SIG-M5 treated with dmso at 0.1 percent for 504 hours (cell line): ENCODE measurements at regions not wholly inside any gene's neighbourhood (a gene's known extent, or its start where the extent isn't known, plus 50 kb on each side); places are given as distances from the start of the nearest gene placed in this dataset.

Experiments
- DNase-seq: peaks from one replicate; lab custom pipeline; 2025; ENCODE audit not compliant: unreplicated experiment; lab: John Stamatoyannopoulos, UW

- no peak for DNase-seq
Observed at GRCh38 chr2:120669121-120669952, 66.3 kb upstream of the GLI2 start.

GRCh38 chr2:120669971-120670370 lies 65.7 kb upstream of the GLI2 start:
- no peak for DNase-seq

GRCh38 chr2:120670371-120670770 lies 65.3 kb upstream of the GLI2 start:
- DNase-seq = no peak

DNA sequence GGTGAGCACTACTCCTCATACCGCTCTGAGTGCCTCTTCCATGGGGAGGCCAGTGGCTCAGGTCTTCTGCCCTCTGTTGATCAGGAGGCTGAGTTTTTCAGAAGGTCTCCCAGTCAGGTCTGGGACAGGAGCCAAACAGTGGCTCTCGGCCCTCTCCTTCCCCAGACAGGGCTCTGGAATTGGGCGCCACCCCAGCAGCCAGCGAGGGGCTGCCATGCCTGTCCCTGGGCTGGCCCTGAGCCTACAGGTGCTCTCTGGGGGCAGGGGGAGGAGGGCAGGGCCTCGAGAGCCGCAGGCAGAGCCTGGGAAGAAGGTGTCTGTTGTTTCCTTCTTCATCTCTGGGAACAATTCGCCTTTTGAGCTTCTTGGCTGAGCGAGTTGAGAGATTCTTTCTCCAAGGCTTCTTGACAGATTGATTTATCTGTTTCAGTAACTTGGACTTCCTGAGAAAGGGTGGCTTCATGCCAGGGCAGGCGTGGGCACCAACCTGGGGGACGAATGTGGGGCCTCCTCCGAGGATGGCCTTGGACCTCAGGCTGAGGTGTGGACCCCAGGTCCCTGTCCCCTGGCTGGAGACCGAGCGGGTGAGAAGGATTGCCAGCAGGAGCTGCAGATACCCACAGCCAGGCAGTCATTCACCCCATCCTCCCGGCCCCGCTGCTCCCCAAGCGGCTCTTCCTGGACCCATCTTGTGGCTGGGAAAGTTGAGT lies 64.7 kb upstream of the GLI2 start:
- no peak for DNase-seq

- DNase-seq = no peak
Observed at GRCh38 chr2:120672526-120673204, 63.0 kb upstream of the GLI2 start.

DNA sequence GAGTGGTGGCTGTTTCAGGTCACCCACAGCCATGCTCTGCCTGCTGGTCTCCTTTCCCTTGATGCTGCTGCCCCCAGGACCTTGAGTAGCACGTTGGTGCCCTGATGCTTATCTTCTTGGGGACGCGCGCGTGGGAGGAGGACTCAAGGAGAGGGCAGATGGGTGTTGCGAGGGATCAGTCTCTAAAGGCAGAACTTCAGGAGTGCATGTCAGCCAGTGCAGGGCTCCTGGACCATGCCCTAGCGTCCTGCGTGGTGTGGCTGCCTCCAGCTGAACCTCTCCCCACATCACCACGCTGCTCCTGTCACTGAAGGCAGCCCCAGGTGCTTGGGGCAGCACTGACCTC lies 62.5 kb upstream of the GLI2 start:
- no peak for DNase-seq

DNA sequence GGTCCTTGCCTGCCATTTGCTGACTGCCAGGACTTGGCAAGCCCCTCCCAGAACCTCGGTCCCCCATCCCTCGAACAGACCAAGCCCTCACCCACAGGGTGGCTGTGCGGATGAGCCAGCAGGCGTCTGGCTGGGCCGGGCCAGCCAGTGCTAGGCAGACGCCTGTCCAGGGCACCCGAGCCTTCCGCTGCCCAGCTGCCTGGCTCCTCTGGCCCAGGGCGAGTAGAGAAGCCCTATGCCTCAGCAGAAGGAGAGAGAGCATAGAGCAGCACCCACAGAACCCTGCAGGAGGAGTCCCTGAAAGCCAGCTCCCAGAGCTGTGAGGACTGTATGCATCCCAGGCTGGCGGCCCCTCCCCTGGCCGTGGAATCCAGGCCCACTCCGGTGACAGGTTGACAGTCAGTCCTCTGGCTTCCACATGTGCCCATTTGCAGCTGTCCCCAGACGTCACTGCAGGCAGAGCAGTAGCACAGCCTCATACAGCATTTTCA lies 62.1 kb upstream of the GLI2 start:
- no peak for DNase-seq

DNA sequence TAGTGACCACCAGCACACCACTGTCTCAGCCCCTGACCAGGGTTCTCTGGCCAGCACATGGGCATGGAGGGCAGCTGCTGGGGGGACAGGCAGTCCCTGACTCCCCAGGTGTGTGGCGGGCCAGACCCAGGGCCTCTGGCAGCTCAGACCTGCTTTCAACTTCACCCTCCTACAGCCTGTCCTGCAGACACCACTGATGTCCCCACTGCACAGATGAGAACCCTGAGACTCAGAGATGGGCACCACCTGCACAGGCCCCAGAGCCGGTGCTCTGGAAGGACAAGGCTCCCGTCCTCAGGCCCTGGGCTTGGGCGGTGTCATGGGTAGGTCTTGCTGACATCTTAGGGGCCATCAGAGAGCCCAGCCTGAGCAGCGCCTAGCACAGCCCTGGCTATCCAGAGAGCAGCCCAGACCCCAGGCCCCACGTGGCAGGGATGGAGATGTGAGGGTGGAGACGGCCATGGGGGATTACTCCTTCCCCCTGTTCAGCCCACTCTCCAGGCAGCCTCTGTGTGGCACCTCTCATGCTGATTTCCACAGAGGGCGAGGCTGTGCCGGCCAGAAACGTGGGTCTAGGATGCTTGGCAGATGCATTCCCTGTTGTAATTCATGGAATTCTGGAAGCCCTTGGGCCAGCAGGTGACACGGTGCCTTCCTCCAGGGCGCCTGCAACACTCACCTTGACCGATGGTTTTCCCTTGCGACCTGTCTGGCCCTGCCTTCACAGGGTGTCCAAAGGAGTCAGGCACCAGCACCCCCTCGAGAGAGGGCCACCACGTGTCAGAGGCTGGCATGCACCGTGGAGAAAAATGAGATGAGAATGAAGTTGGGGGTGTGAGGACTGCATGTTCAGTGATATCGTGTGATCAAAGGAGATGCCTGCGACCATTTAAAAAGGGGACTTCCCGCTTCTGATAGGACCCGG lies 61.2 kb upstream of the GLI2 start:
- DNase-seq = no peak

- peak; percentile 53 for DNase-seq
Observed at GRCh38 chr2:120675460-120676130, 60.1 kb upstream of the GLI2 start.

DNA sequence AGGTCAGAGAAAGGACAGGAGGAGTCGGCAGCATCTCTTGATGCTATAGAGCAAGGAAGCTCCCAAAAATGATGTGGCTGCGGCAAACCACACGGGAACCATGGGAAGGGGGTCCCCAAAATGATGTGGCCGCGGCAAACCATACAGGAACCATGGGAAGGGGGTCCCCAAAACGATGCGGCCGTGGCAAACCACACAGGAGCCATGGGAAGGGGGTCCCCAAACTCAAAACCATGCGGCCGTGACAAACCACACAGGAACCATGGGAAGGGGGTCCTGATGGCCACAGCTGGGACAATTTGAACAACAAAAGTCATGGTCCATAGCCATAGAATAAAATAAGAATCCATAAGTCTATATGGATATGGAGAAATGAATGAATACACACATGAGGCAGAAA lies 58.4 kb upstream of the GLI2 start:
- no peak for DNase-seq

DNA sequence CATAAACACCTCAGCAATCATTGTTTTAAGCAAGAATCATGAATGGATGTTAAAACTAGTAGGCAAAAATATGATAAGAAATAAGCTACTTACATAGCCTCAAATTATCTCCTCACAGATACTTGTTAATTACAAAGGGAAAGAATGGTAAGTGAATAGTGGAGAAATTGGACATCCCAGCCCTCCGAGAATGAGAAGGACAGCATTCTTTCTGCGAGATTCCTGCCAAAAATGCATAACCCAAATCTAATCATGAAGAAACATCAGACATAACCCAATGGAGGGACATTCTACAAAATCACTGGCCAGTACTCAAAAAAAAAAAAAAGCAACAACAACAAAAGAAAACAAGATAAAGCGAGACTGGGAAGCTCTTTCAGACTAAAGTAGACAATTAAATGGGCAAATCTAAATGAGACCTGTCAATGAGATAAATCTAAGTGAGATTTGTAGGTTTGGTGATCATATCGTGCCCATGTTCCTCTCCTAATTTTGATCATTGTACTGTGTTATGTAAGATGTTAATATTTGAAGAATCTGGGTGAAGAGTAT lies 57.9 kb upstream of the GLI2 start:
- no peak for DNase-seq

DNA sequence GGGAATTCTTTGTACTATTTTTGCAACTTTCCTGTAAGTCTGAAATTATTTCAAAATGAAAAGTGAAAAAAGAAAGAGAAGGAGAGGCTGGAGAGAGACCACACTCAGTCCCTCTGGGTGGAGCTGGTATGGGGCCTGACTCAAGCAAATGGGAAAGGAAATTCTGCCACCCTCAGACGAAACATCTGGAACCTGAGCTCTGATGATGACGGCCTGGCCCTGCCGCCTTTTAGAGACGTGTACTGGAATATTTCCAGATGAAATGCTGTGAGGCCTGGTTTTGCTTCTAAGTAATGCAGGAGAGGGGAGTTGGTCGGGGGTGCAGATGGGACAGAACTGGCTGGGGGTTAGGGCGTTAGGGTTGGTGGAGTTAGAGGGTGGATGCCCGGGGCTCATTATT lies 57.4 kb upstream of the GLI2 start:
- no peak for DNase-seq

DNA sequence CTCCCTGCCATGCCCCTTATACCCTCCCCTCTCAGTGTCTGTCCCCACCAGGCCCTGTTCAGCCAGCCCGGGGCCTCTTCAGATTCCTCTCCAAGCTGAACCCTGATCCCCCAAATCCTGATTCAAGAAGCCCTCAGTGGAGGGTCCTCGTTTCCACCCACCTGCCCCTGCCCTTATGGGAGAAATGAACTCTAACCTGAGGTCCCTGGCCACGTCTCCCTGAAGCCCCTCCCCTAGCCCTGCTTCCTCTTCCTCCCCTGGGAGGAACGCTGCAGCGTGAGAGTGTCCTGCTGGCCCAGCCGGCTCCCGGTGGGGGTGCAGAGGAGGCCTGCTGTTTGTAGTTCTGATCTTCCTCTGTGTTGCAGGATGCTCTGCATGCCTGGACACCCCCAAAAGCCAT lies 56.7 kb upstream of the GLI2 start:
- no peak for DNase-seq

DNA sequence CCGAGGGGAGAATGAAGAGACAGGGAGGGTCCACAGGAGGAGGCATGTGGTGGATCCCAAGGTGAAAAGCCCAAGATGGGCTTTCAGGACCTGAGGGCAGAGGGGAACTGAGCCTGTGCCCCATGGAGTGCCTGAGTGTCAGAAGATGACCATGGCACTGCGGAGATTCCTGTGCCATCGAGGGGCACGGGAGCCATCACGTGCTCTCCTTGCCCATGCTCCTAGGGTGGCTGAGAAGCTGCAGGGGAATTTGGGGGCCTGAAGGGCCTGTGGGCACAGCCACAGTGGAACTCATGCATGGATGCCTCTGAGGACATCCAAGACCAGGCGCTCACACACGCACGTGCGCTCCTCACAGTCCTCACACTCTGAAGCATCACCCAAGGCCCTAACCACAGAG lies 56.1 kb upstream of the GLI2 start:
- DNase-seq = no peak

DNA sequence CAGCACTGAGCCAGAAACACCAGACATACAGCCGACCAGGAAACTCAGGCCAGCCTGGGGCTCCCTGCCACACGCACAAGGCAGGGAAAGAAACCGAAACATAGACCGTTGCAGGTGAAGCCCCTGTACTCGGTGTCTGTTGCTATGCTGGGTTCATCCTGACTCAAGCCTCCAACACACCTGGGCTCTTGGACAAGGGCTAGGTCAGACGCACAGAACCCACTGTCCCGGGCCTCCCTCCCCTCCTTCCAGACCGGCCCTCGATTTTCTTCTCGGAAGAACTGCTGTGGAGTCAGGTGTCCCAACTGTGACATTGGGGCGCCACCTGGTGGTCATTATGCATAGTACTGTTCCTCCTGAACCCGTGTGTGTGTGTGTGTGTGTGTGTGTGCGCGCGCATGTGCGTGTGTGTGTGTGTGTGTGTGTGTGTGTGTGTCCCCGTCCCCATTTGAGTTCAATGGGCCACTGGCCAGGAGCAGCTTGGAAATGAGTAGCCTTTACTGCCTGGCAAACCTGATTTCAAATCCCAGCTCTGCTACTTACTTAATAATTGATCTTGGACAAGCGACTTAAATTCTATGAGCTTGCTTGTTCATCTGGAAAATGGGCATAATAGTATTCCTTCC lies 55.4 kb upstream of the GLI2 start:
- peak; percentile 72 for DNase-seq

DNA sequence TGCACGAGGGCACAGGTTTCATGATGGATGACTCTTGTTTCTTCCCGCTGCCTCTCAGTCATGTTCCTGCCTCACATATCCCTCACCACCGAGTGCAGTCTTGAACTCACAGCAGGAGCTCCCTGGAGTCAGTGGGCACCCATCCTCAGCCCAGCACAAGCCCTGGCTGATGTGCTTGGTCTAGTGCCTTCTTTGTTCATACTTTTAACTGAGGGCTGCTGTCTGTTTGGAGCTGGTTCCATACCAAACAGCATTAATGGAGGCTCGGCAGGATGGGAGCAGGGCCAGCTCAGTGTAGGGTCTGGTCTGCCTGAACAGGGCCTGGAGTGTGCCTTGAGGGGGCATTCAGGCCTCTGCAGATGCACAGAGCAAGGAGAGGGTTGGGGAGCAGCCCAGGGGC lies 54.5 kb upstream of the GLI2 start:
- DNase-seq = no peak

- DNase-seq = no peak
Observed at GRCh38 chr2:120681696-120682288, 53.9 kb upstream of the GLI2 start.

- no peak for DNase-seq
Observed at GRCh38 chr2:120682654-120683053, 53.0 kb upstream of the GLI2 start.

DNA sequence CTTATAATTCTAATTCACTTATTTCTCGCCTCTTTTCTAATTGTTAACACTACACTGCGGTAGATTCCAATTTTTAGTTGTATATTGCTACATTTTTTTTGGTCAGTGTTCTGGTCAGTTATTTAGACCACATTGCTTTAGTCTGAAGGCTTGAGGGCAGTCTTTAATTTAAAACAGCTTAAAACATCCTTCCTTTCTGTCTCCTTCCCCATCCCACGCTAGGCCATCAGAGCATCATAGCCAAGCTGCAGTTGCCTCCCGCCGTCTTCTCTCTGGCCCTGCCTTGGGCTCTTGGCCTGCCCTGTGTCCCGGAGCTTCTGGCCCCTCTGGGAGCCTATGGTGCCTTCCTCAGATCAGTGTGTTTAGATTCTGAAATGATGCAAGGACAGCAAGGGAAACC lies 52.6 kb upstream of the GLI2 start:
- DNase-seq = no peak
